Neuron (in vitro differentiated cells): ENCODE measurements at regions not wholly inside any gene's neighbourhood (a gene's known extent, or its start where the extent isn't known, plus 50 kb on each side); places are given as distances from the start of the nearest gene placed in this dataset.

ENCODE experiments used
- H2AFZ ChIP-seq: one replicate; pipeline ENCODE4 v1.6.1; 2013; ENCODE audit warnings: low read depth, mild to moderate bottlenecking, inconsistent platforms, low read length, moderate library complexity
- H3K27me3 ChIP-seq: one replicate; pipeline ENCODE4 v1.6.1; 2013; ENCODE audit warnings: low read length; ENCODE audit not compliant: insufficient read depth
- H3K36me3 ChIP-seq: one replicate; pipeline ENCODE4 v1.6.1; 2013; ENCODE audit warnings: low read length; ENCODE audit not compliant: insufficient read depth
- H3K4me1 ChIP-seq: one replicate; pipeline ENCODE4 v1.6.1; 2013; ENCODE audit warnings: low read length; ENCODE audit not compliant: insufficient read depth
- H3K4me3 ChIP-seq: 2 replicates; pipeline ENCODE4 v1.5.1; 2013; ENCODE audit warnings: mild to moderate bottlenecking, low read length, moderate library complexity
- H3K9me3 ChIP-seq: one replicate; pipeline ENCODE4 v1.6.1; 2013; ENCODE audit warnings: low read length

GRCh38 chr11:92812841-92813240 is 156.6 kb upstream of the MTNR1B start:
- Histone ChIP-seq H3K9me3 (peaks cover 3% of the 10 kb centered on the region), H2AFZ (no peak overlapping the region), H3K4me1 (no peaks in the 10 kb centered on the region), H3K36me3 (peaks cover 28% of the 10 kb centered on the region), H3K27me3 (no peaks in the 10 kb centered on the region), H3K4me3 (no peak overlapping the region)

- H3K36me3 ChIP-seq, result peaks cover 19% of the 10 kb centered on the region
- H3K4me1 ChIP-seq, result no peaks in the 10 kb centered on the region
- no peaks in the 10 kb centered on the region for H3K27me3 ChIP-seq
- no peak overlapping the region for H3K4me3 ChIP-seq
- no peak overlapping the region for H2AFZ ChIP-seq
- peaks cover 3% of the 10 kb centered on the region for H3K9me3 ChIP-seq
Observed at GRCh38 chr11:92819830-92820229, 149.6 kb upstream of the MTNR1B start.

GRCh38 chr11:92820860-92821259 is 148.6 kb upstream of the MTNR1B start:
- Histone ChIP-seq H3K27me3 (no peaks in the 10 kb centered on the region), H3K36me3 (peaks cover 19% of the 10 kb centered on the region), H3K9me3 (peaks cover 3% of the 10 kb centered on the region), H3K4me3 (no peak overlapping the region), H3K4me1 (no peaks in the 10 kb centered on the region), H2AFZ (no peak overlapping the region)

GRCh38 chr11:92822410-92822809 is 147.0 kb upstream of the MTNR1B start:
- no peak overlapping the region for H3K4me3 ChIP-seq
- peaks cover 19% of the 10 kb centered on the region for H3K36me3 ChIP-seq
- no peaks in the 10 kb centered on the region for H3K4me1 ChIP-seq
- H2AFZ ChIP-seq, result no peak overlapping the region
- no peaks in the 10 kb centered on the region for H3K9me3 ChIP-seq
- no peaks in the 10 kb centered on the region for H3K27me3 ChIP-seq

- Histone ChIP-seq H2AFZ (no peak overlapping the region), H3K27me3 (no peaks in the 10 kb centered on the region), H3K4me1 (peaks cover 15% of the 10 kb centered on the region), H3K9me3 (no peaks in the 10 kb centered on the region), H3K4me3 (no peak overlapping the region), H3K36me3 (peaks cover 3% of the 10 kb centered on the region)
Observed at GRCh38 chr11:92826136-92826535, 143.3 kb upstream of the MTNR1B start.

GRCh38 chr11:92826603-92827002 is 142.8 kb upstream of the MTNR1B start:
- no peak overlapping the region for H2AFZ ChIP-seq
- H3K9me3 ChIP-seq, result peaks cover under 1% of the 10 kb centered on the region
- H3K4me3 ChIP-seq, result no peak overlapping the region
- H3K4me1 ChIP-seq, result peaks cover 15% of the 10 kb centered on the region
- no peaks in the 10 kb centered on the region for H3K27me3 ChIP-seq
- H3K36me3 ChIP-seq, result peaks cover 6% of the 10 kb centered on the region

- H3K9me3 ChIP-seq, result peaks cover 2% of the 10 kb centered on the region
- no peak overlapping the region for H3K4me3 ChIP-seq
- H3K4me1 ChIP-seq, result peaks cover 15% of the 10 kb centered on the region
- no peaks in the 10 kb centered on the region for H3K27me3 ChIP-seq
- H2AFZ ChIP-seq, result no peak overlapping the region
- H3K36me3 ChIP-seq, result peaks cover 11% of the 10 kb centered on the region
Observed at GRCh38 chr11:92827132-92827531, 142.3 kb upstream of the MTNR1B start.

GRCh38 chr11:92828556-92828955 is 140.9 kb upstream of the MTNR1B start:
- Histone ChIP-seq H3K27me3 (no peaks in the 10 kb centered on the region), H3K4me3 (no peak overlapping the region), H2AFZ (no peak overlapping the region), H3K4me1 (peaks cover 15% of the 10 kb centered on the region), H3K36me3 (peaks cover 22% of the 10 kb centered on the region), H3K9me3 (peaks cover 2% of the 10 kb centered on the region)

- Histone ChIP-seq H3K27me3 (no peaks in the 10 kb centered on the region), H2AFZ (no peak overlapping the region), H3K4me1 (peaks cover 15% of the 10 kb centered on the region), H3K4me3 (no peak overlapping the region), H3K9me3 (peaks cover 2% of the 10 kb centered on the region), H3K36me3 (peaks cover 27% of the 10 kb centered on the region)
Observed at GRCh38 chr11:92829121-92829520, 140.3 kb upstream of the MTNR1B start.

- H3K4me3 ChIP-seq, result no peak overlapping the region
- peaks cover 15% of the 10 kb centered on the region for H3K4me1 ChIP-seq
Observed at GRCh38 chr11:92829671-92830070, 139.8 kb upstream of the MTNR1B start.

GRCh38 chr11:92830377-92831155 is 138.9 kb upstream of the MTNR1B start:
- Histone ChIP-seq H3K27me3 (no peaks in the 10 kb centered on the region), H2AFZ (no peak overlapping the region), H3K9me3 (peaks cover 2% of the 10 kb centered on the region), H3K4me1 (peaks cover 15% of the 10 kb centered on the region), H3K36me3 (peaks cover 38% of the 10 kb centered on the region), H3K4me3 (no peak overlapping the region)

More at GRCh38 chr11:92829671-92830070, 139.8 kb upstream of the MTNR1B start:
- H3K36me3 ChIP-seq, result peaks cover 31% of the 10 kb centered on the region
- no peak overlapping the region for H2AFZ ChIP-seq
- H3K9me3 ChIP-seq, result peaks cover 2% of the 10 kb centered on the region
- no peaks in the 10 kb centered on the region for H3K27me3 ChIP-seq

GRCh38 chr11:92834296-92835020 is 135.0 kb upstream of the MTNR1B start:
- Histone ChIP-seq H3K36me3 (peaks cover 68% of the 10 kb centered on the region), H2AFZ (no peak overlapping the region), H3K4me3 (no peak overlapping the region), H3K9me3 (peaks cover 2% of the 10 kb centered on the region), H3K27me3 (no peaks in the 10 kb centered on the region), H3K4me1 (peaks cover 12% of the 10 kb centered on the region)

GRCh38 chr11:92837595-92837994 is 131.9 kb upstream of the MTNR1B start:
- no peak overlapping the region for H3K4me3 ChIP-seq
- peaks cover 79% of the 10 kb centered on the region for H3K36me3 ChIP-seq
- H2AFZ ChIP-seq, result no peak overlapping the region
- no peaks in the 10 kb centered on the region for H3K27me3 ChIP-seq
- no peaks in the 10 kb centered on the region for H3K9me3 ChIP-seq
- peaks cover 12% of the 10 kb centered on the region for H3K4me1 ChIP-seq
